Effector CD8-positive, alpha-beta T cell (primary cell): ENCODE measurements at regions not wholly inside any gene's neighbourhood (a gene's known extent, or its start where the extent isn't known, plus 50 kb on each side); places are given as distances from the start of the nearest gene placed in this dataset.
"Not testable (repeated sequence)": the region's sequence is repeated elsewhere in the genome, so short reads cannot be mapped to it uniquely, and the experiment has no call there.

Experiments
- DNase-seq: peaks from one replicate; lab custom pipeline; 2025; lab: John Stamatoyannopoulos, UW

DNA sequence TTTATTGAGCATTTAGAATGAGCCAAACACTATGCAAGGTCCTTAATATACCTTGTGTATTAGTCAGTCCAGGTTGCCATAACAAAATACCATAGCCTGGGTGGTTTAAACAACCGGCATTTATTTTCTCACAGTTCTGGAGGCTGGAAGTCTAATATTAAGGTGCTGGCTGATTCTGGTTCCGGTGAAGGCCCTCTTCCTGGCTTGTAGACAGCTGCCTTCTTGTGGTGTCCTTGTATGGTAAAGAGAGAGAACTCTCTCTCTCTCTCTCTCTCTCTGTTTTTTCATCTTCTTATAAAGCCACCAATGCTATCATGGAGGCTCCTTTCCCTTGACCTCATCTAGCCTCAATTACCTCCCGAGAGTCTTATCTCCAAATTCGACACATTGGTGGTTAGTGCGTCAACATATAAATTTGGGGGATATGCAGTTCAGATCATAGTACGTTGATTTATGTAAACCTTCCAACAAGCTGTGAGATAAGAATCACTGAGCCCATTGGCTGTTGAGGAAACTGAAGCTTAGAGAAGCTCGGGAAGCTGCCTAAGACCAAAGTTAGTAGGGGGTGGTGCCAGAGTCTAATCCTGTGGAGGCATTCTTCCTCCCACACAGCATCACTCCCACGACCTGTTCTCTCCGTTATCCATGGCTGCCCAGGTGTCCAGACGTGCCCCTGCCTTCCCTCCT lies 298.0 kb upstream of the PROK2 start:
- no peak for DNase-seq

DNA sequence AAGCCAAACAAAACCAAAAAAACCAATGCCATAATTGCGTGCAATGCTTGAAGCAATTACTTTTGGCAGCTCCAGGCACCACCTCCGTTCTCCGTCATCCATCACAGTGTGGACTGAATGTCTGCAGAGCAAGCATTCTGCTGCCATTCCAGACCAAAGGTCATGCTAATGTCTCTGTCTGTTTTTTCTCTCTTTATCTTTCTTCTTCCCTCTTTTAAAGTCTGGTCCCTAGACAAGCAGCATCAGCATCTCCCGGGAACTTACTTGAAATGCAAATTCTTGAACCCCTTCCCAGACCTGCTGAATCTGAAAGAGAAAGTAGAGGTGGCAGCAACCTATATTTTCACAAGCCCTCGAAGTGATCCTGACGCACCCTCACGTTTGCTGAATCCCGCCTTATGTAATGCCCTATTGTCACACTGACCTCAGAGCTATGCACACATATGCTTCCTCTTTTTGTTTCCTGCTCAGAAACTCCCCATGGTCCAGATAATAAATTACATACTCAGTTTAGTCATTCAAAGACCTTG lies 297.3 kb upstream of the PROK2 start:
- DNase-seq = no peak

DNA sequence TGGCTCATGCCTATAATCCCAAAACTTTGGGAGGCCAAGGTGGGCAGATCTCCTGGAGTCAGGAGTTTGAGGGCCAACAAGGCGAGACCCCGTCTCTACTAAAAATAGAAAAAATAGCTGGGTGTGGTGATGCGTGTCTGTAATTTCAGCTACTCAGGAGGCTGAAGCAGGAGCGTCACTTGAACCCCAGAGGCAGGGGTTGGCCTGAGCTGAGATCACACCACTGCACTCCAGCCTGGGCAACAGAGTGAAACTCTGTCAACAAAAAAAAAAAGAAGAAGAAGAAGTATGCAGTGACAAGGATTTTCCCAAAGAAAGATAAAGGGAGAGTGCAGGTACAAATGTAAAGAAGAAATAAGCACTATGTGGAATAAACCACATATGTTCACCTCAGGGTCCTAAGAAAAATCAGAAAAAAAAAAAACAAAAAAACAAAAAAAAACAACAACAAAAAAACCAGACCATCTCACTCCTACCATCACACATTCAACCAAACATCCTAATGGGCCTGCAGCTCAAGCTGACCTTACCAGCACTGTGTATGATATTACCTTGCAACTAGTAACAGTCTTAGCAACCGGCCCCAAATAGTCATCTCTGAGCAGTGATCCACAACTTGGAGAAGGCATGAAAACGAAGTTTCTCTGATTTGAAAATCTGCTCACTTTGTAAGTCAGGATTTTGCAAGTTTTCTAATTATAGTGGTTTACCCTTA lies 296.7 kb upstream of the PROK2 start:
- DNase-seq = no peak

DNA sequence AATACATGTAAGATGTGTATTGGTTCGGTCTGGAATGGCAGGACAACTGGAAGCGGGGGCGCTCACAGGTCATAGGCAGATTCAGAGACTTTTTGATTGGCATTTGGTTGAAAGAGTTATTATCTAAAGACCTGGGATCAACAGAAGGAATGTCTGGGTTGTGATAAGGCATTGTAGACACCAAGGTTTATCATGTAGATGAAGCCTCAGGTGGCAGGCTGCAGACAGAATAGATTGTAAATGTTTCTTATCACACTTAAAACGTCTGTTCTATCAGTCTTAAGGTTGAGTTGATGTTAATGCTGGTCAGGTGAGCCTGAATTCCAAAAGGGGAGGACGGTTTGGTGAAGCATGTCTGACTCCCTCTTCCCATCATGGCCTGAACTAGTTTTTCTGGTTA lies 295.9 kb upstream of the PROK2 start:
- no peak for DNase-seq

DNA sequence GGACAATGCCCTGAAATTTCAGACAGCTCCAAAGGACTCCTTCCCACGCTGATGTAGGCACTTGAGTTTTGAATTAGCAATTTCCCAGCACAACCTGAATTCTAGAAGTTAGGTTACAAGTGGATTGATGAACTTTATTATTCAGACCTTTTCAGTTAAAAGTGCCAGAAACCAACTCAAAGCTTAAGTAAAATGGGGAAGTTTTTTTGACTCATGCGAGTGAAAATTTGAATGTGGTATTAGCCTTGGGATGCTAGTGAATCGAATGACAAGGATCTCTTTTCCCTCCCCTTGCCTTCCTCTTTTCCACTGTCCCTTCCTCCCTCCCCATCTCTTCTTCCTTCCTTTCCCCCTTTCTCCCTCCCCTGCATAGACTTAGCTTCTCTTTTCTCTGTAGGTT lies 295.1 kb upstream of the PROK2 start:
- no peak for DNase-seq

DNA sequence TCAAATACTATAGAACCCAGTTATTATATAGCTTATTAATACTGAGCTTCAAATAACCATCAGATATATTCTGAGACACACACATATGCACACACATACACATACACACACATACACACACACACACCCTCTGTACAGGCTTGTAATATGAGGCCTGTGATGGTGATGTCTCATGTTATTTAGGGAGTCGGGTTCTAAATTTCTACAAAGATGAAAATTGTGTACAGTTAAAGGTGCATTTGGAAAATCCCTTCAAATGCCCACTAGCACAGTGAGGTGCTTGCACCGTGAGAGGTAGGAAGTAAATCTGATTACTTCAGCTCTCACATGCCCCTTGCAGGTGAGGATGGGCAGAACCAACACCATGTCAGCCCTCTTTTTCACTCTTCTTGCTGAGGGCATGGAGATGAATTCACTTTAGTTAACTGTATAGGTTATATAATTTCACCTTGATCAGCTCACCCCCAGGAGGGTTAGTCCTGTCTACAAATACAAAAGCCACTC lies 294.5 kb upstream of the PROK2 start:
- no peak for DNase-seq

DNA sequence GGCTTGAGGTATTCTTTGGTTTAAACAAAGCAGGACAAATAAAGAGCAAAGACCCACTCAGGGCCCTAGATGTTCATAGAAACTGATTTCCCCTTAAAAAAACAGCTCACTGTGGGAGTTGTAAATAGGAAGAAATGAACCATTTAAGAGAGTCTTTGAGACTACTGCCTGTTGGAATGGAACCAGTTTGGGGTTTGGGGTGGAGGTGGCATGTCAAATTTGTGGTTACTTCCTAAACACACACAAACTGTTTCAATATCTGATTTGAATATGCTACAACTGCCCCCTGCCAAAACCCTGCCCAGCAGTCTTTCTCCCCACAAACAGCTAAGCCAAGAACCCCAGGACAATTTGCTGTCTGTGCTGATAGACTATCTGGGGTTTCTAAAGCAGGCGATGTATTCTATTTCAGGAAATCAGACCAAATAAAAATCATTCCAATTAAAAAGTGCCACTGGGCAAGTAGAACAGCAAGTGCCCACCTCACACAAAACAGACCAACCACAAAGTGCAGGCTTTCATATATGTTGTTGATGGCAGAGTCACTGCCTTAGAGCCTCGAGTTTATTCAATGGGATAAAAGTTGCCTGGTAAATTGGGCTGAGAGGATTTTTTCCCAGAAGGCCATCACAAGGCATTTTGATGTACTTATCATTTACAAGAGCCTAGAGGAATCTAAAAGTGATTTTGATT lies 293.9 kb upstream of the PROK2 start:
- no peak for DNase-seq

DNA sequence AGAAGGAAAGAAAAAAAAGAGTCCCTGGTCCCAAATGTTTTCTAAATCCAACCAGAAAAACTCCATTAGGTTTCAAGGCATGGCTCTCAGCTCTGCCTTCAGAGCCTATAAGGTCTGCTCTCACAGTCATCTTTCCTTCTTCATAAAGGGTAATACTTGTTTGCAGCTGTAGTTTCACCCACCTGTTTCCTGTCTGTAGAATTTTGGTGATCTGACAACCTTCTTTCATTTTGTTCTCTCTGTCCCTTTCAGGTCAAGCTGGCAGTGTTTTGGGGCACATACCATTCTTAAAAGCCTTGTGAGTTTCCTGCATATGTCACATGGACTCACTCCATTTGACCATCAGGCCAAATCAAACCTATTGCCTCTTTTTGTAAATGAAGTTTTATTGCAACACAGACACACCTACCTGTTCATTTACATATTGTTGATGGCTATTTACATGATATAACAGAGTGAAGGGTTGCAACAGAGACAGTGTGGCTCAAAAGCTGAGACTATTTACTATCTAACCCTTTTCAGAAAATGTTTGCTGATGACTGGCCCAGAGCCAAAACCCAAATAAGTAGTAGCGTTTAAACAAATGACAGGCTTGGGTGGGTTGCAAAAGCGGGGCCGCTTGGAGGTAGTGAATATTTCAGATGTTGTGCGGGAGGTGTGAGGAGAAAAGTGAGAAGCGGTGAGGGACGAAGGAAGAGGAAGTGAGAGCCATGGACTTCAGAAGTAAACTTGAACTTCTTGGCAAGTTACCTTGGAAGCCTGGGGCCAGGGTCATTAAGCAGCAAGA lies 292.7 kb upstream of the PROK2 start:
- no peak for DNase-seq

DNA sequence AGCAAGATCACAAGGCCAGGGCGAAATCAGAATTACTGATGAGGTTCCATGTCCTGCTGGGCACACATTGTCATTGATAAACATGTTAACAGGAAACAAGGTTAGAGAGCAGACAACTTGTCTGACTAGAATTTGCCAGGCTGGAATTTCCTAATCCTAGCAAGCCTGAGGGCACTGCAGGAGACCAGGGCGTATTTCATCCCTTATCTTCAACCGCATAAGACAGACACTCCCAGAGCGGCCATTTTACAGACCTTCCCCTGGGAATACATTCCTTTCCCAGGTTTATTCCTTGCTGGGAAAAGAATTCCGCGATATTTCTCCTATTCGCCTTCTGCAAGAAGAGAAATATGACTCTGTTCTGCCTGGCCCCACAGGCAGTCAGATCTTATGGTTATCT lies 290.9 kb upstream of the PROK2 start:
- not testable (repeated sequence) for DNase-seq

DNA sequence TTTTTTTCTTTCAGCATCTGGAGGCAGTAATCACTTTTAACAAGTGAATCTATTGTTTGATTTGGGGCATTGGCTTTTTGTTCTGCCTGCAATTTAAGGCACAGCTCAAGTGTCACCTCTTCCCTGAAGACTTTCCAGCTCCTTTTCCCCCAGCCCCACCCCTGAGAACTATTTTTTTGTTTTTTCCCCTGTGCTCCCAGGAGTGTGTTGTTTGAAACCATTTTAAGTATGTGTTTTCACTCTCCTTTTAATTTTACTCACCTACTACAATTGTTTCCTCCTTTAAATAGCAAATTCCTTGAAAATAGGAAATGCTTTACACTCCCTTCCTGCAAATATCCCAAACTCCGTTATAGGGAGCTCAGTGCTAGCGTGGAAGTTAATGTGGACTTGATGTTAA lies 286.7 kb upstream of the PROK2 start:
- no peak for DNase-seq

DNA sequence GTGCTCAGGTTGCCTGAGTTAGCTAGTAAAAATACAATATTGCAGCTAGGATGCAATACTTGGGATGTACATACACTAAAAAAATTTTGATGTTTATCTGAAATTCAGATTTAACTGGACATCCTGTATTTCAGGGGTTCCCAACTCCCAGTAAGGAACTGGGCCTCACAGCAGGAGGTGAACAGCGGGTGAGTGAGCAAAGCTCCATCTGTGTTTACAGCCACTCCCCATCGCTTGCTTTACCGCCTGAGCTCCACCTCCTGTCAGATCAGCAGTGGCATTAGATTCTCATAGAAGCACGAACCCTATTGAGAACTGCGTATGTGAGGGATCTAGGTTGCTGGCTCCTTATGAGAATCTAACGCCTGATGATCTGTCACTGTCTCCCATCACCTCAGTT lies 285.1 kb upstream of the PROK2 start:
- no peak for DNase-seq

DNA sequence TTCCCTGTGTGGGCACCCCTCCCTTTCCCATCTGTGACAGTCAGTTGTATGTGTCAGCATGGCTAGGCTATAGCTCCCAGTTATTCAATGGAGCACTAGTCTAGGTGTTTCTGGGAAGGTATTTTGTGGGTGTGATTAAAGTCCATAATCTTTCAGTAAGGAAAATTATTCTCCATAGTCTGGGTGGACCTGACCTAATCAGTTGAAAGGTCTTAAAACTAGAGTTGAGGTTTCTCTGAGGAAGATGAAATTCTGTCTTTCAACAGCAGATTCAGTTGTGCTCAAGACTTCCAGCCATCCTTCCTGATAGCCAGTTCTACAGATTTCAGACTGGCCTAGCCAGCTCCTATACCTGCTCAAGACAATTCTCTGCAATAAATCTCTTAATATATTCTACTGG lies 284.6 kb upstream of the PROK2 start:
- no peak for DNase-seq

DNA sequence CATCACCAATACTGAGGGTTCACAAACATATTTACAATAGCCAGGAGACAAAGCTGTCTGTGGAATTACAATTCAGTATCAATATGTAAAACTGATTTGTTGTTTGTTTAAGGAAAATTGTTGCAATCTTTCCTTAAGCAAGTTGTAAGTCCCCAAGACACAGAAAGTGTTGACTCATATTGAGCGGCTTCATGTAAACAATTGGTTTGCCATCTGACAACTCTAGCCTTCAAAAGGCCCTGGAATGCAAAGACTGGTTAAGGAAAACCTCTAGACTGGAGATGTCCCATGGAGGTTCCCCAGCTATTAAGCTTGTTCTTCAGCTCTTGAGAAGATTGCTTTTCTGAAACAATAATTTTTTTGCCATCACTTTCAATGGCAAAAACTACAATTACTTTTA lies 283.7 kb upstream of the PROK2 start:
- DNase-seq = no peak

DNA sequence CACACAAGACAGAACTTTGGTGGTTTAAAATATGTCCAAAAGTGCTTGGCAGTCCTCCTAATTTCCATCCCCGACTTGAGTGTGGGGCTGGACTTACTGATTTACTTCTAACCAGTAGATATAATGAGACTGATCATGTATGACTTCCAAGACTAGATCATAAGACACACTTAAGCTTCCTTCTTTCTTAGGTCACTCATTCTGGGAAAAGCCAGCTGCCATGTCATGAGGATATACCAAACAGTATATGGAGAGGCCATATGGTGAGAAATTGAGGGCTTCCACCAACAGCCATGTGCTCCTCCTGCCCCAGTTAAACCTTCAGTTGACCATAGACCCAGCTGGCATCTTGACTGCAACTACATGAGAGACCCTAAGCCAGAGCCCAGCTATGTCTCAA lies 282.8 kb upstream of the PROK2 start:
- DNase-seq = no peak

DNA sequence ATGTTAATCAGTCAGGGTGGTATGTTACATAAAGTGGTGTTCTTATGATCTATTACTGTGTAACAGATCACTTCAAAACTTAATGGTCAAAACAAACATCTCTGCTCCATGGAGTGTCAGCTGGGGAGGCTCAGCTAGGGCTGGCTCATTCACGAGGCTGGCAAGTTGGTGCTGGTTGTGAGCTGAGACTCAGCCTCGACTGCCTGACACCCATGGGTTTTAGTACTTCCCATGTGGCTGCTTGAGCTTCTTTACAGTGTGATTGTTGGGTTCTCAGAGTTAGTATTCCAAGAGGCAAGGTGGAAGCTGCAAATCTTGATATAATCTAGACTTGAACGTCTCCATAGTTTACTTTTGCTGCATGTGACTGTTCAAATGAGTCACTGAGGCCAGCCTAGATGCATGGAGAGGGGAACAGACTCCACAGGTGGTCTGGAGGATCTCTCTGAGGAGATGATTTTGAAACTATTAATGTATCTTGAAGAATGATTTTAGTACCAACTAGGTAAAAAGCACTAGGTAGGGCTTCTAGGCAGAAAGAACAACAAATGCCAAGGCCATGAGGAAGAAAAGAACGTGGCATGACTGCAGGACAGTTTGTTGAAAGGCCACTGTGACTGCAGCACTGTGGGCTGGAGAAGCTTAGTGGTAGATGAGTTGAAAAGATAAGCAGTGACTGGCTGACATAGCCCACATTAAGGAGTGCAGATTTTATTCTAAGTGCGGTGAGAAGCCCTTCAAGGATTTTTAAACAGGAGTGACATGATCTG lies 281.1 kb upstream of the PROK2 start:
- no peak for DNase-seq

DNA sequence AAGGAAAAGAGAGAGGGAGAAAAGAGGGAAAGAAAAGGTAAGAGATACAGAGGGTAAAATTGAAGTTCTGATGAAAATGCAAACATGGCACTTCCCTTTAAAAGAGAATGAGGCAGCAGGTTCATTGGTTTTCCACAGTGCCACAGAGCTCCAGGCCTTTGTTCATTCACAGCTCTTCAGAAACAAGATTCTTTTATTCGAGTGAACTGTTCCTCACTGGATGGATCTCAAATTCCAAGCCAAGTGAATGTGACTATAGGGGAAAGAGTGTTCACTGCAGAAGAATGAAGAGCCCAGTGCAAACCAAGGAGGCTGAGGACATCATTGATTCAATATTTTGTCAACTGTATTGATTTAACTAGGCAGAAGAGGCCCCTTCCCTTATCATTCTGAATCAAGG lies 280.3 kb upstream of the PROK2 start:
- DNase-seq = no peak

DNA sequence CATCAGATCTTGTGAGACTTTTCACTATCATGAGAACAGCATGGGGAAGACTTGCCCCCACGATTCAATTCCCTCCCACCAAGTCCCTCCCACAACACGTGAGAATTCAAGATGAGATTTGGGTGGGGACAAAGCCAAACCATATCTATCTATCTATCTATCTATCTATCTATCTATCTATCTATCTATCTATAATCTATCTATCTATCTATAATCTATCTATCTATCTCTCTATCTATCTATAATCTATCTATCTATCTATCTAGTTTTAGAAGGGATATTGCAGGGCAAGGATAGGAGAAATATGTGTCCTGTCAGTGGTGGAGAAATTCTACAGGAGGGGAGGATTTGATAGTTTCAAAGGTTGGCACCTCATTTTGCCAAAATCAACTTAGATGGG lies 279.8 kb upstream of the PROK2 start:
- not testable (repeated sequence) for DNase-seq

DNA sequence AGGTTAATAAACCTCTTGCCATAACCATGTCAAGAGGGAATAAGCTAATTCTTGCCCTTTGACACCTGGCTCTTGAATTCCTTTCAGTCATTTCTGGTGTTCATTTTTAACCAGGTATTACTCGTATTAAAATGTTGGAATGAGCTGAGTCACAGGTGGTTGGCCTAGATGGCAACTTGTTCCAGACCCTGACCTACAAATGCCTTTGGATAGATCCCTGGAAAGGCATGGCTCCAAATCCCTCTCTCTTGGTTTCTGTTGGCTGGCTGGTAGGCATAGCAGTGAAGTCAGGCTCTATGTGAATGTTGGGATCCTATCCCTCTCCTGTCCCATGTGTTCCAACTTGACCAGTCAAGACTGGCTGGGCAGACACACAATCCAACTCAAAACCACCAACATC lies 277.1 kb upstream of the PROK2 start:
- no peak for DNase-seq

DNA sequence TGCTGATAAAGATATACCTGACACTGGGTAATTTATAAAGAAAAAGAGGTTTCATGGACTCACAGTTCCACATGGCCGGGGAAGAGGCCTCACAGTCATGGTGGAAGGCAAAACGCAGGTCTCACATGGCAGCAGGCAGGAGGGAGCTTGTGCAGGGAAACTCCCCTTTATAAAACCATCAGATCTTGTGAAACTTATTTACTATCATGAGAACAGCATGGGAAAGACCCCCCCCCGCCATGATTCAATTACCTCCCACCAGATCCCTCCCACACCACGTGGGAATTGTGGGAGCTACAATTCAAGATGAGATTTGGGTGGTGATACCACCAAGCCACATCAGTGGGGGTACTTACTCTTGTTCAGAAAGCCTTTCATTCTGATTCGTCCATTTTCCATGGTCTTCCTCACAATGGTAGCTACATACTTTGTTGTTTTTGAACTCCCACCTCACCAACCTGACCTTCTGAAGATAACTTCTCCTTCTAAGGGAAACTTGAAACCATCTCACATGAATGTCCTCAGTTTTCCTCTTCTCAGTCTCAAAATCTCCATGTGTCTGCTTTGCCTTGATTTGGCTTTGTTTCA lies 275.6 kb upstream of the PROK2 start:
- no peak for DNase-seq

DNA sequence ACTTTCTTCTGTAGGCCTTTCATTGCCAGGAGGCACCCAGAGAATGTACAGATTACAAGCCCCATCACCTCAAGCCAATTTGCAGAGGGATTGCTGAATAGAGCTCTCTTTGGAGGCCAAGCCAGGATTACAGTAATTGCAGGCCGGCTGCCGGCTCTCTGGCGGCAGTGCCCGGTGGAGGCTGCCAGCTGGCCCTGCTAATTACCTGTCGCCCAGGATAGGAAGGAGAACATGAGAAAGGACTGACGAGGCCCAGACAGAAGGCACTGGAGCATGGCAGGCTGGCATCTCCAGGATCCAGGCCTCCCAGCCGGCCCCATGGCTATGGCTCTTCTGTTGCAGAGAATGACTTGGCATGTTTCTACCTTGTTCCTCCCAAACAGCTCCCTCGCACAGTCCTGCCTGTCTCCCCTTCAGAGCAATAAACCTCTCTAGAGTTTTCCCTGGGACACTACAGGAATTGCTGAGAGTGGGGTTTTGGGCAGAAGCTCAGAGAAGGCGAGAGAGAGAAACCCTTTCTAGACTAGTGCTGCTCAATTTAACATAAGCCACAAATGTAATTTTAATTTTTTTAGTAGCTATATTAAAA lies 273.6 kb upstream of the PROK2 start:
- no peak for DNase-seq
